Esophagus muscularis mucosa (tissue), 4 donors: ENCODE measurements at regions not wholly inside any gene's neighbourhood (a gene's known extent, or its start where the extent isn't known, plus 50 kb on each side); places are given as distances from the start of the nearest gene placed in this dataset.

Experiments
- DNase-seq: peaks from one replicate; pipeline ENCODE4 v3.0.0-alpha.2; 2017; ENCODE audit errors: extremely low spot score
- H3K27ac ChIP-seq, 4 donors: fragments of 200-600 bp; sonication (generic); replicated peaks in 1 of 4; 1 replicate in 3 of 4; 2 replicates in 1 of 4; pipeline ENCODE4 v1.5.1; 2016 to 2019; ENCODE audit warnings: mild to moderate bottlenecking in 1 of 4
- H3K27me3 ChIP-seq, 4 donors: fragments of 200-600 bp; sonication (generic); one replicate each; pipeline versions ENCODE4 v1.5.1 to v1.6.0; 2016 to 2019
- H3K36me3 ChIP-seq, 4 donors: fragments of 200-600 bp; sonication (generic); one replicate each; pipeline ENCODE4 v1.5.1; 2016 to 2019
- H3K4me1 ChIP-seq, 4 donors: fragments of 200-600 bp; sonication (generic); one replicate each; pipeline ENCODE4 v1.5.1; 2016 to 2019
- H3K4me3 ChIP-seq, 4 donors: fragments of 200-600 bp; sonication (generic); 1 replicate in 2 of 4; 2 replicates in 2 of 4; pipeline ENCODE4 v1.5.1; 2016 to 2019; ENCODE audit warnings: mild to moderate bottlenecking in 4 of 4, moderate library complexity in 1 of 4
- H3K9me3 ChIP-seq, 4 donors: fragments of 200-600 bp; sonication (generic); 1 replicate in 3 of 4; 2 replicates in 1 of 4; pipeline ENCODE4 v1.5.1; 2016 to 2019
- CTCF ChIP-seq, 3 experiments: fragments of 200-600 bp in 2 of 3; fragments of 450-650 bp in 1 of 3; sonication (generic) in 2 of 3; IDR thresholded peaks; one replicate each; pipeline ENCODE4 v1.5.1; 2017 to 2019; ENCODE audit warnings: antibody characterized with exemption in 3 of 3, mild to moderate bottlenecking in 2 of 3, moderate library complexity in 1 of 3
- EP300 ChIP-seq: sonication (generic); formaldehyde crosslinking; IDR thresholded peaks from one replicate; pipeline ENCODE4 v1.6.1; 2017; ENCODE audit warnings: antibody characterized with exemption
- POLR2A ChIP-seq: fragments of 450-650 bp; IDR thresholded peaks from one replicate; pipeline ENCODE4 v1.6.1; 2017; ENCODE audit warnings: antibody characterized with exemption, moderate library complexity, mild to moderate bottlenecking, low read depth
- POLR2AphosphoS5 ChIP-seq, 2 donors: sonication (generic); formaldehyde crosslinking; IDR thresholded peaks; one replicate each; pipeline ENCODE4 v1.6.1; 2017; ENCODE audit warnings: antibody characterized with exemption in 2 of 2
- WGBS: methylation state at CpG from one replicate; pipeline ENCODE4 v1.1.5; 2018; 5-methylcytosine and 5-hydroxymethylcytosine counted together
- intact Hi-C: fragments of 100-400 bp; cut with DNase I; formaldehyde crosslinking; loops from one replicate; pipeline ENCODE4 v1.15.1; 2023

DNA sequence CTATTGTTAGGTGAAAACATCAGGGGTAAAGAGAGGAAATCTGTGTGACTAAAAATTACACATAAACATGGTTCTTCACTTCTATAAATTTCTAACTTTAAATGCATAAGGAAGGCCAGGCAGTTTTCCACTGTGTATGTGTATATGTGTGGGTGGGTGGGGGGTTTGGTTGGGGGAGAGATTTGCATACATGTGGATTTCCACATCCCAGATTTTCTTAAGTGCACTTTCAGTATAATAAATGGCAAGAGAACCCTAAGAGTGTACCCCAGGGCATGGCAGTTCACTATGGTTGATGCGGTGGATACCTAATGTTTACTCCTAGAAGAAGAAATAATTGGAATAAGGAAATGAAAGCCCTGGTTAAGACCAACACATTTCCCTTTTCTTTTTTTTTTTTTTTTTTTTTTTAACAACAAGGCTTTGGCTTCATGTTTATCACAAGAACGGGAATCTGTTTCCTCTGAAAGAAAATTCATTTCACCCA is 451.8 kb upstream of the CCL2 start:
- Histone ChIP-seq H3K27me3 (peaks cover 0 to 4% (median 0%) of the 10 kb centered on the region in 4 donors), H3K9me3 (no peaks in the 10 kb centered on the region), H3K4me3 (no peak overlapping the region), H3K4me1 (no peaks in the 10 kb centered on the region), H3K36me3 (no peaks in the 10 kb centered on the region), H3K27ac (no peak overlapping the region)
- no peak for DNase-seq
- 56% methylated on average over 2 of the region's 2 CpGs for WGBS
- intact Hi-C loops, result no loop called here
- TF ChIP-seq POLR2AphosphoS5 (IDR thresholded peaks at IDR 0.05), result no peak
- no peak for TF ChIP-seq EP300
- no peak for TF ChIP-seq POLR2A
- TF ChIP-seq CTCF (IDR thresholded peaks at IDR 0.05), result no peak

DNA sequence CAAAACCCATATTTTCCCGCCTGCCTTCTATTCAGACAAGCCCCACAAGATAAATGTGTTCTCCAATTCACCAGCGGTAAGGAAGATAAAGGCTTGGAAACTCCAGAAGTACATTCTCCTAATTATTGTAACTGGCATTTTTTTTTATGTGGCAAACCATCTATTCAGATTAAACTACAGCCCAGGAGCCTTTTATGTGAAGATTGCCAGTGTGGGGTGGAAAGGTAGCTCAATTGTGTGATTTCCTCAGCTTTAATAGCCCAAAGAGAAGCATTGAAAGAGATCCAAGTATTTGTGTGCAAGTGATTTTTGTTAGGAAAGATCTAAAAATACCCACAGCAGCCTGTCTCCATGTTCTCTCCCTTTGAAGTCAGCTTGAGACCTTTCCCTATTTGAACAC is 451.4 kb upstream of the CCL2 start:
- Histone ChIP-seq H3K36me3 (no peaks in the 10 kb centered on the region), H3K4me3 (no peak overlapping the region), H3K4me1 (no peaks in the 10 kb centered on the region), H3K9me3 (no peaks in the 10 kb centered on the region), H3K27ac (no peak overlapping the region), H3K27me3 (peaks cover 0 to 4% (median 0%) of the 10 kb centered on the region in 4 donors)
- intact Hi-C loops, result no loop called here
- no peak for DNase-seq
- TF ChIP-seq EP300 (no peak), POLR2A (no peak), POLR2AphosphoS5 (IDR thresholded peaks at IDR 0.05) (no peak), CTCF (IDR thresholded peaks at IDR 0.05) (no peak)
- 65% methylated on average over 2 of the region's 2 CpGs for WGBS

GRCh38 chr17:33804401-33804800 is 450.7 kb upstream of the CCL2 start:
- no peak for DNase-seq
- Histone ChIP-seq H3K27me3 (peaks cover 0 to 4% (median 0%) of the 10 kb centered on the region in 4 donors), H3K27ac (no peak overlapping the region), H3K9me3 (no peaks in the 10 kb centered on the region), H3K4me3 (no peak overlapping the region), H3K4me1 (no peaks in the 10 kb centered on the region), H3K36me3 (no peaks in the 10 kb centered on the region)
- no peak for TF ChIP-seq POLR2AphosphoS5 (IDR thresholded peaks at IDR 0.05)
- no peak for TF ChIP-seq POLR2A
- no peak for TF ChIP-seq EP300
- TF ChIP-seq CTCF (IDR thresholded peaks at IDR 0.05), result no peak
- 75% methylated on average over 4 of the region's 4 CpGs for WGBS
- intact Hi-C loops, result no loop called here

GRCh38 chr17:33806631-33807030 is 448.5 kb upstream of the CCL2 start:
- no peak for DNase-seq
- H3K9me3 ChIP-seq, result no peaks in the 10 kb centered on the region
- no peaks in the 10 kb centered on the region for H3K4me1 ChIP-seq
- no peak overlapping the region for H3K27ac ChIP-seq
- H3K27me3 ChIP-seq, result peaks cover 0 to 3% (median 0%) of the 10 kb centered on the region in 4 donors
- no peak overlapping the region for H3K4me3 ChIP-seq
- H3K36me3 ChIP-seq, result no peaks in the 10 kb centered on the region
- intact Hi-C loops, result no loop called here
- TF ChIP-seq POLR2AphosphoS5 (IDR thresholded peaks at IDR 0.05) (no peak), POLR2A (no peak), CTCF (IDR thresholded peaks at IDR 0.05) (no peak), EP300 (no peak)

- DNase-seq, result no peak
- TF ChIP-seq CTCF (IDR thresholded peaks at IDR 0.05), result no peak
- no peak for TF ChIP-seq EP300
- TF ChIP-seq POLR2AphosphoS5 (IDR thresholded peaks at IDR 0.05), result no peak
- TF ChIP-seq POLR2A, result no peak
- Histone ChIP-seq H3K9me3 (no peaks in the 10 kb centered on the region), H3K27ac (no peak overlapping the region), H3K4me1 (no peaks in the 10 kb centered on the region), H3K27me3 (peaks cover 0 to 15% (median 0%) of the 10 kb centered on the region in 4 donors), H3K4me3 (no peak overlapping the region), H3K36me3 (no peaks in the 10 kb centered on the region)
- intact Hi-C loops, result no loop called here
Measured at GRCh38 chr17:33809748-33810147, 445.3 kb upstream of the CCL2 start.
